22Rv1 (cell line): ENCODE measurements at regions not wholly inside any gene's neighbourhood (a gene's known extent, or its start where the extent isn't known, plus 50 kb on each side); places are given as distances from the start of the nearest gene placed in this dataset.

Source experiments
- ZFX ChIP-seq: fragments of 450-650 bp; IDR thresholded peaks from 2 replicates; pipeline ENCODE4 v1.6.1; 2017; ENCODE audit warnings: antibody characterized with exemption, borderline replicate concordance
- TF ChIP-seq, protein P1 (sequence below): fragments of 450-650 bp; IDR thresholded peaks from 2 replicates; pipeline ENCODE4 v1.5.1; 2017; ENCODE audit warnings: mild to moderate bottlenecking

GRCh38 chr14:61147831-61148549 is 133.1 kb downstream of the TMEM30B start:
- TF ChIP-seq, protein P1, sequence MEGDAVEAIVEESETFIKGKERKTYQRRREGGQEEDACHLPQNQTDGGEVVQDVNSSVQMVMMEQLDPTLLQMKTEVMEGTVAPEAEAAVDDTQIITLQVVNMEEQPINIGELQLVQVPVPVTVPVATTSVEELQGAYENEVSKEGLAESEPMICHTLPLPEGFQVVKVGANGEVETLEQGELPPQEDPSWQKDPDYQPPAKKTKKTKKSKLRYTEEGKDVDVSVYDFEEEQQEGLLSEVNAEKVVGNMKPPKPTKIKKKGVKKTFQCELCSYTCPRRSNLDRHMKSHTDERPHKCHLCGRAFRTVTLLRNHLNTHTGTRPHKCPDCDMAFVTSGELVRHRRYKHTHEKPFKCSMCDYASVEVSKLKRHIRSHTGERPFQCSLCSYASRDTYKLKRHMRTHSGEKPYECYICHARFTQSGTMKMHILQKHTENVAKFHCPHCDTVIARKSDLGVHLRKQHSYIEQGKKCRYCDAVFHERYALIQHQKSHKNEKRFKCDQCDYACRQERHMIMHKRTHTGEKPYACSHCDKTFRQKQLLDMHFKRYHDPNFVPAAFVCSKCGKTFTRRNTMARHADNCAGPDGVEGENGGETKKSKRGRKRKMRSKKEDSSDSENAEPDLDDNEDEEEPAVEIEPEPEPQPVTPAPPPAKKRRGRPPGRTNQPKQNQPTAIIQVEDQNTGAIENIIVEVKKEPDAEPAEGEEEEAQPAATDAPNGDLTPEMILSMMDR: no peak
- no peak for TF ChIP-seq ZFX
